Right atrium auricular region (tissue), 2 donors: ENCODE measurements at regions not wholly inside any gene's neighbourhood (a gene's known extent, or its start where the extent isn't known, plus 50 kb on each side); places are given as distances from the start of the nearest gene placed in this dataset.

Experiments used
- DNase-seq: peaks from one replicate; pipeline ENCODE4 v3.0.0-alpha.2; 2019; ENCODE audit warnings: low spot score
- H3K27ac ChIP-seq, 2 donors: fragments of 200-600 bp; sonication (generic); 1 replicate in 1 of 2; 2 replicates in 1 of 2; pipeline ENCODE4 v1.5.1; 2016 to 2019
- H3K27me3 ChIP-seq, 2 donors: fragments of 200-600 bp; sonication (generic); one replicate each; pipeline versions ENCODE4 v1.5.1 to v1.6.0; 2017 to 2019
- H3K36me3 ChIP-seq: fragments of 200-600 bp; sonication (generic); one replicate; pipeline ENCODE4 v1.5.1; 2016
- H3K4me1 ChIP-seq, 2 donors: fragments of 200-600 bp; sonication (generic); one replicate each; pipeline versions ENCODE4 v1.5.1 to v1.6.0; 2017 to 2019
- H3K4me3 ChIP-seq, 2 donors: fragments of 200-600 bp; sonication (generic); 1 replicate in 1 of 2; 2 replicates in 1 of 2; pipeline ENCODE4 v1.5.1; 2017 to 2019; ENCODE audit warnings: mild to moderate bottlenecking in 1 of 2, moderate library complexity in 1 of 2
- H3K9me3 ChIP-seq, 2 donors: fragments of 200-600 bp; sonication (generic); one replicate each; pipeline ENCODE4 v1.5.1; 2019
- CTCF ChIP-seq, 2 donors: fragments of 200-600 bp; sonication (generic); IDR thresholded peaks; one replicate each; pipeline ENCODE4 v1.5.1; 2019; ENCODE audit warnings: antibody characterized with exemption in 2 of 2

- Histone ChIP-seq H3K36me3 (no peaks in the 10 kb centered on the region), H3K27ac (no peak overlapping the region), H3K9me3 (no peaks in the 10 kb centered on the region), H3K27me3 (no peaks in the 10 kb centered on the region), H3K4me3 (no peak overlapping the region), H3K4me1 (peaks cover 0 to 6% of the 10 kb centered on the region in 2 donors)
- DNase-seq: no peak
- no peak for TF ChIP-seq CTCF (IDR thresholded peaks at IDR 0.05)
Observed at GRCh38 chr10:44064317-44064716, 320.6 kb downstream of the CXCL12 start.

- Histone ChIP-seq H3K4me1 (peaks cover 0 to 6% of the 10 kb centered on the region in 2 donors), H3K9me3 (no peaks in the 10 kb centered on the region), H3K4me3 (no peak overlapping the region), H3K27ac (no peak overlapping the region), H3K36me3 (no peaks in the 10 kb centered on the region), H3K27me3 (no peaks in the 10 kb centered on the region)
- no peak for TF ChIP-seq CTCF (IDR thresholded peaks at IDR 0.05)
- DNase-seq: no peak
Observed at GRCh38 chr10:44063686-44064085, 321.2 kb downstream of the CXCL12 start.

- no peak for DNase-seq
- Histone ChIP-seq H3K4me1 (peaks cover 0 to 6% of the 10 kb centered on the region in 2 donors), H3K4me3 (no peak overlapping the region)
Observed at GRCh38 chr10:44060719-44061118, 324.2 kb downstream of the CXCL12 start.

GRCh38 chr10:44060221-44060620 is 324.7 kb downstream of the CXCL12 start:
- Histone ChIP-seq H3K4me1 (peaks cover 0 to 2% of the 10 kb centered on the region in 2 donors), H3K4me3 (no peak overlapping the region), H3K36me3 (no peaks in the 10 kb centered on the region), H3K27ac (no peak overlapping the region), H3K9me3 (no peaks in the 10 kb centered on the region), H3K27me3 (no peaks in the 10 kb centered on the region)
- DNase-seq: no peak
- TF ChIP-seq CTCF (IDR thresholded peaks at IDR 0.05): no peak

More at GRCh38 chr10:44060719-44061118, 324.2 kb downstream of the CXCL12 start:
- H3K27me3 ChIP-seq: no peaks in the 10 kb centered on the region
- H3K9me3 ChIP-seq: no peaks in the 10 kb centered on the region
- H3K27ac ChIP-seq: no peak overlapping the region
- no peaks in the 10 kb centered on the region for H3K36me3 ChIP-seq
- TF ChIP-seq CTCF (IDR thresholded peaks at IDR 0.05): no peak

GRCh38 chr10:44058259-44058658 is 326.6 kb downstream of the CXCL12 start:
- H3K9me3 ChIP-seq: no peaks in the 10 kb centered on the region
- TF ChIP-seq CTCF (IDR thresholded peaks at IDR 0.05): no peak
- no peak for DNase-seq
- H3K4me1 ChIP-seq: no peaks in the 10 kb centered on the region
- no peak overlapping the region for H3K27ac ChIP-seq
- H3K27me3 ChIP-seq: no peaks in the 10 kb centered on the region
- H3K36me3 ChIP-seq: no peaks in the 10 kb centered on the region
- no peak overlapping the region for H3K4me3 ChIP-seq
